ENCODE measurements at regions not wholly inside any gene's neighbourhood (a gene's known extent, or its start where the extent isn't known, plus 50 kb on each side); places are given as distances from the start of the nearest gene placed in this dataset.

DNA sequence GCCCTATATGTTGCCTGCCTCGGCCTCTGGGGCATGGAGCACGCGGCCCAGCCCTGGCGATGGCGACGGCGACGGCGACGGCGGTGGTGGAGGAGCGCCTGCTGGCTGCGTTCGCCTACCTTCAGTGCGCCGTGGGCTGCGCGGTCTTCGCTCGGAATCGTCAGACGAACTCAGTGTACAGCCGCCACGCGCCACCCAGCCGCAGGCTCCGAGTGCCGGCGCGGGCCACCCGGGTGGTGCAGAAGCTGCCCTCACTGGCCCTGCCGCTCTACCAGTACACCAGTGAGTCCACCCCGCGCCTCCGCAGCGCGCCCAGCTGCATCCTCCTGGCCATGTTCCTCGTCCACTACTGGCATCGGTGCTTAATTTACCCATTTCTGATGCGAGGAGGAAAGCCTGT lies 83.7 kb upstream of the F9 start:
- TF ChIP-seq EZH2 (IDR thresholded peaks at IDR 0.05; ENCODE audit: insufficient read depth, poor library complexity, severe bottlenecking) (no peak), EZH2phosphoT487 (IDR thresholded peaks at IDR 0.05; ENCODE audit: insufficient read depth, low read depth) (no peak)
